ENCODE measurements at regions not wholly inside any gene's neighbourhood (a gene's known extent, or its start where the extent isn't known, plus 50 kb on each side); places are given as distances from the start of the nearest gene placed in this dataset.

GRCh38 chr3:117161816-117162215, 452.2 kb downstream of the TUSC7 start:
- TF ChIP-seq POLR2A (IDR thresholded peaks at IDR 0.05) = no peak
- no peak for TF ChIP-seq CTCF (IDR thresholded peaks at IDR 0.05)

Measured in right lobe of liver (tissue), 4 donors.